Mucosa of descending colon (tissue), 3 donors: ENCODE measurements at regions not wholly inside any gene's neighbourhood (a gene's known extent, or its start where the extent isn't known, plus 50 kb on each side); places are given as distances from the start of the nearest gene placed in this dataset.

Source experiments
- ATAC-seq: fragments of 200-7000 bp; cut with Tn5 transposase; one replicate; pipeline ENCODE4 v1.9.1; 2020; ENCODE audit warnings: mild to moderate bottlenecking, moderate library complexity
- DNase-seq, 3 donors: peaks; one replicate each; pipeline ENCODE4 v3.0.0-alpha.2; 2020
- H3K36me3 ChIP-seq: fragments of 200-600 bp; one replicate; pipeline ENCODE4 v1.8.0; 2021; ENCODE audit warnings: low read depth, mild to moderate bottlenecking
- H3K4me1 ChIP-seq: fragments of 200-600 bp; one replicate; pipeline ENCODE4 v1.8.0; 2021; ENCODE audit warnings: low read depth, mild to moderate bottlenecking
- H3K4me3 ChIP-seq: fragments of 200-600 bp; one replicate; pipeline ENCODE4 v1.8.0; 2021; ENCODE audit warnings: mild to moderate bottlenecking
- H3K9me3 ChIP-seq: fragments of 200-600 bp; one replicate; pipeline ENCODE4 v1.8.0; 2021; ENCODE audit warnings: mild to moderate bottlenecking
- intact Hi-C, 2 donors: fragments of 100-400 bp; cut with DNase I in 1 of 2; cut with micrococcal nuclease in 1 of 2; formaldehyde crosslinking; loops; one replicate each; pipeline versions ENCODE4 v1.11.0 to v1.11.1; 2022; cut with DNase I, micrococcal nuclease
- TF ChIP-seq, protein P1 (sequence below): fragments of 200-600 bp; IDR thresholded peaks from one replicate; pipeline ENCODE4 v1.8.0; 2022; ENCODE audit warnings: antibody characterized with exemption, mild to moderate bottlenecking
- donor health status: DM: no; HTN: no; CAD: no; lungs with moderate emphysema.
- donor health status: DM: no; HTN: no; CAD: no.
- donor health status: DM: no; HTN: yes; CAD: no.

DNA sequence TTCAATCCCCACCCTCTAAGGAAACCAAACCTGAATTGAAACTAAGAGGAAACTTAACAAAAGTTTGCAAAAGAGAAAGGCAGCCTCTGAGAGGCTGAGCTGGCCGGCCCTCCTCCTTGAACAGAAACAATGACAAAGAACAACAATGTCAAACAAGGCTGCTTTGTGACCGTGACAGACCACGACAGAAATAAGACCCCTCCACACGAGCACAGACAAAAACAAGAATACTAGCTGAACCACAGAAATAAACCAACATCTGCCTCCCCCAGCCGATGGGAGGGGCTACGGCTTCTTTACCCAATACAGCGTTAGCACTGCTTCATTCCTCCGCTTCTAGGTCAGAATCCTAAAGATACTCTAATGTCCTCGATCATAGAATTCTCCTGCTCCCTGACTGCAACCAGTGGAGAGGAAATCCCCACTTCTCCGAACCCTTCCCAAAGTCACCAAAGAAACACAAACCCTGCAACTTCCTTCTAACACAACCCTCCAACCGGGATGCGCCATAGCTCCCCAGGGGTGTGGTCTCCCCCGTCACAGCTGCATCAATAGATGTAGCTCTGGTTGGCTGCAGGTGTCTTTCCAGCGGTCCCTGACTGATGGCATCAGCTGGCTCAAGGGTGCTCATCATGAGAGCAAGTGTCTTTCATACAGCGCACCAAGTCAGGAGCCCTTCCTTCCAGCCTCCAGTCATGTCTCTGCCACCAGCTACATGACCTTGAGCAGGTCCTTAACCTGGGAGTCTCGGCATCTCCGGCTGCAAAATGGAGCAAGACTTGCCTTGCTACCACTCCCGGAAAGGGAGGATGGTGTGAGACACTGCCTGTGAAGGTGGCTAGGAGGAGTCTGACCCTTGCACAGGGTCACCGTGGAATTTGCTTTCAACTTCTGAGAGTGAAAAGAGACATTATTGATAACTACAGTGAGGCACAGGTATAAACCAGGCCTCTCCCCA lies 198.6 kb downstream of the HAUS1 start:
- no peaks in the 10 kb centered on the region for H3K36me3 ChIP-seq
- no peak for ATAC-seq
- intact Hi-C loops, result no loop called here
- no peaks in the 10 kb centered on the region for H3K4me1 ChIP-seq
- TF ChIP-seq, protein P1, sequence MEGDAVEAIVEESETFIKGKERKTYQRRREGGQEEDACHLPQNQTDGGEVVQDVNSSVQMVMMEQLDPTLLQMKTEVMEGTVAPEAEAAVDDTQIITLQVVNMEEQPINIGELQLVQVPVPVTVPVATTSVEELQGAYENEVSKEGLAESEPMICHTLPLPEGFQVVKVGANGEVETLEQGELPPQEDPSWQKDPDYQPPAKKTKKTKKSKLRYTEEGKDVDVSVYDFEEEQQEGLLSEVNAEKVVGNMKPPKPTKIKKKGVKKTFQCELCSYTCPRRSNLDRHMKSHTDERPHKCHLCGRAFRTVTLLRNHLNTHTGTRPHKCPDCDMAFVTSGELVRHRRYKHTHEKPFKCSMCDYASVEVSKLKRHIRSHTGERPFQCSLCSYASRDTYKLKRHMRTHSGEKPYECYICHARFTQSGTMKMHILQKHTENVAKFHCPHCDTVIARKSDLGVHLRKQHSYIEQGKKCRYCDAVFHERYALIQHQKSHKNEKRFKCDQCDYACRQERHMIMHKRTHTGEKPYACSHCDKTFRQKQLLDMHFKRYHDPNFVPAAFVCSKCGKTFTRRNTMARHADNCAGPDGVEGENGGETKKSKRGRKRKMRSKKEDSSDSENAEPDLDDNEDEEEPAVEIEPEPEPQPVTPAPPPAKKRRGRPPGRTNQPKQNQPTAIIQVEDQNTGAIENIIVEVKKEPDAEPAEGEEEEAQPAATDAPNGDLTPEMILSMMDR, result no peak
- H3K4me3 ChIP-seq, result no peak overlapping the region
- no peak for DNase-seq
- H3K9me3 ChIP-seq, result no peaks in the 10 kb centered on the region

DNA sequence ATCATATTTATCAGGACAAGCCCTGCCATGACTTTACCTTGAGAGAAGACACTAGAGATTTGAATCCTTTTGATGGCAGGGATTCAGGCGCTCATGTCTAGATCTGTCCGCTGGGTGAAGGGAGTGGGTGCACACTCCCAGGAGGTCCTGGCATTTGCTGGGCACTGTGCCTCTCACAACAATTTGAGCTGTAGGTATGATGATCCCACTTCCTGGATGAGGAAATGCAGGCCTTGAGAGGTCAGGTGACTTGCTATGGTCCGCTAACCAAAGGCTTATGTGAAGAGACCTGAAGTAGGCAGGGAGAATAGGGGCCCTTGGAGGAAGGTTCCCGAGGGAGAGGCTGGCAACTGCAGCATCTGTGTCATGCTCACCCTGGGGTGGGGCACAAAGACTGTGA lies 206.1 kb downstream of the HAUS1 start:
- no peak for ATAC-seq
- no peaks in the 10 kb centered on the region for H3K36me3 ChIP-seq
- no peak for DNase-seq
- TF ChIP-seq, protein P1, result no peak
- intact Hi-C loops, result no loop called here
- no peaks in the 10 kb centered on the region for H3K9me3 ChIP-seq
- no peak overlapping the region for H3K4me3 ChIP-seq
- H3K4me1 ChIP-seq, result no peaks in the 10 kb centered on the region

DNA sequence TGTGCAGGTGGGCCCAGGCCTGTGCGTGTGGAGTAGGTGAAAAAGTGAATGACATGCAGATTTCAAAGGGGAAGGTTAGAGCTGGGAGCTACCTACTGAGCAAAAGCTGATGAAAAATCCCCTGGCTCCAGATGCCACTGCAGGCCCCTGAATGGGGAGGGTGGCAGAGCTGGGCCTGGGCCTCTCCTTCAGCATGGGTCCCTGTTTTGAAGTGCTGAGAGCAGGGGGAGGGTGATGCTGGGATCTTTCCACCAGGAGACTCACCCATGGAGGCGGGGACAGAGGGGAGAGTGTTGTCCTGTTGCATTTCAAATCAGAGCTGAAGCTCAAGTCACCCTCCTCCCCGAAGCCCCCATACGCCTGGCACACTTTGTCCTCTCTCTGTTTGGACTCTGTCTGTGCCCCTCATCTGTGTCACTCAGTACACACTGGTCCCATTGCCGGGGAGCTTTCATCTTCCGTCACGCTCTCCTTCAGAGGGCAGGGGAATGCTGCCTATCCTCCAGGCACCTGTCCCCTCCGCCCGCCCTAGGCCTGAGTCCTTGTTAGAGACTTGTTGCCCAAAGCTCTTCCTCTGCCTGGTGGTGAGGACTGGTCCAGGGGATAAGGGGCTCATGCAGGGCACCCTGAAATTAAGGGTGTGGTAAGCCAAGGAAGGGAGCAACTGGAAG lies 206.6 kb downstream of the HAUS1 start:
- TF ChIP-seq, protein P1, result no peak
- no peaks in the 10 kb centered on the region for H3K9me3 ChIP-seq
- ATAC-seq (no peak), DNase-seq (no peak)
- no peak overlapping the region for H3K4me3 ChIP-seq
- no peaks in the 10 kb centered on the region for H3K36me3 ChIP-seq
- H3K4me1 ChIP-seq, result no peaks in the 10 kb centered on the region
- intact Hi-C loops, result no loop called here

DNA sequence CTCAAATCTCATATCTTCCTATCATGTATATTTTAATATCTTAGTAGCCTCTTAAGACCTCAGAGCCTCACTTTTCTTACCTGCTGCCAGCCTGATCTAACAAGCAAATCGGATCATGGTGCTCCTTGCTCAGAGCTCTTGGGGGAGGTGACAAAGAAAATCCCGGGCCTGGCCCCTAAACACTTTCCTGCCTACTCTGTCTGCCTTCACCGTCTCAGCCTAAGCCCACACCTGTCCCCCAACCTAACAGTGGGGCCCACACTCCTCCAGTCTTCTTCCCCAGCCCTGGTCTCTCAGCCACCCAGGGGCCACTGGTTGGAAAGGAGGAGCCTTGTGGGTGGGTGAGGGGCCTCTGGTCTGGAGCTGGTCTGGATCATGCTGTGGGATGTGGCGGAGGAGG lies 207.3 kb downstream of the HAUS1 start:
- intact Hi-C loops, result no loop called here
- Histone ChIP-seq H3K9me3 (no peaks in the 10 kb centered on the region), H3K4me3 (no peak overlapping the region), H3K36me3 (no peaks in the 10 kb centered on the region), H3K4me1 (no peaks in the 10 kb centered on the region)
- no peak for DNase-seq
- TF ChIP-seq, protein P1, result no peak
- ATAC-seq, result no peak

DNA sequence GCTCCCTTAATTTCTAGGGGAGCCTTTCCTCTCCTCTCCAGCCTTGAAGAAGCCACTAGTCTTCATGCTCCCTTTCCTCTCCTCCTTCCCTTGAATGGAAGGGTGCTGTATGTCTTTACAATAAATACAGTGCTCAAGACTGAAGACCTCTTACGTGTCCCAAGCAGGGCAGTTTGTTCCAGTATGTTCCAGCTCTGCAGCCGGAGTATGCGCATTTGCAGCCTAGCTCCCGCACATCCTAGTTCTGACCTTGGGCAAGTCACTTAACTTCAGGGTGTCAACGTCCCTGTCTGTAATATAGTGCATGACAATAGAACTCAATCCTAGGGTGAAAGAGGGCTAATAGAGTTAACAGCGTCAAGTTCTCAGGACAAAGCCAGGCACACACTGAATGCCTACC lies 208.0 kb downstream of the HAUS1 start:
- DNase-seq (no peak), ATAC-seq (no peak)
- H3K4me1 ChIP-seq, result no peaks in the 10 kb centered on the region
- H3K4me3 ChIP-seq, result no peak overlapping the region
- TF ChIP-seq, protein P1, result no peak
- H3K9me3 ChIP-seq, result no peaks in the 10 kb centered on the region
- intact Hi-C loops, result no loop called here
- no peaks in the 10 kb centered on the region for H3K36me3 ChIP-seq
